RKO (cell line): ENCODE measurements at regions not wholly inside any gene's neighbourhood (a gene's known extent, or its start where the extent isn't known, plus 50 kb on each side); places are given as distances from the start of the nearest gene placed in this dataset.

Experiments
- DNase-seq: peaks from one replicate; pipeline ENCODE4 v3.0.0-alpha.2; 2016; ENCODE audit warnings: low spot score

GRCh38 chr13:50580684-50581305, 262.7 kb downstream of the DLEU7 start:
- DNase-seq, result no peak

GRCh38 chr13:50581586-50582196, 261.8 kb downstream of the DLEU7 start:
- DNase-seq, result no peak

GRCh38 chr13:50584856-50585580, 258.5 kb downstream of the DLEU7 start:
- DNase-seq, result no peak

GRCh38 chr13:50585674-50586413, 257.6 kb downstream of the DLEU7 start:
- no peak for DNase-seq

- DNase-seq, result no peak
These were observed 256.9 kb downstream of the DLEU7 start for GRCh38 chr13:50586414-50587083.

GRCh38 chr13:50587115-50587514, 256.4 kb downstream of the DLEU7 start:
- DNase-seq, result no peak

- DNase-seq, result no peak
These were observed 255.7 kb downstream of the DLEU7 start for GRCh38 chr13:50587645-50588373.

GRCh38 chr13:50588491-50589130, 254.9 kb downstream of the DLEU7 start:
- peak; percentile 4 for DNase-seq

GRCh38 chr13:50589139-50589538, 254.4 kb downstream of the DLEU7 start:
- DNase-seq, result peak; percentile 24

GRCh38 chr13:50589651-50590054, 253.8 kb downstream of the DLEU7 start:
- peak; percentile 68 for DNase-seq

GRCh38 chr13:50592412-50593155, 250.9 kb downstream of the DLEU7 start:
- peak; percentile 75 for DNase-seq

- DNase-seq, result no peak
These were observed 250.3 kb downstream of the DLEU7 start for GRCh38 chr13:50593207-50593606.

GRCh38 chr13:50594276-50595051, 249.0 kb downstream of the DLEU7 start:
- DNase-seq, result no peak

- no peak for DNase-seq
These were observed 248.3 kb downstream of the DLEU7 start for GRCh38 chr13:50595196-50595595.

GRCh38 chr13:50596156-50596555, 247.3 kb downstream of the DLEU7 start:
- DNase-seq, result no peak

GRCh38 chr13:50596776-50597203, 246.7 kb downstream of the DLEU7 start:
- DNase-seq, result no peak

- no peak for DNase-seq
These were observed 245.2 kb downstream of the DLEU7 start for GRCh38 chr13:50598338-50598737.

GRCh38 chr13:50599046-50599445, 244.4 kb downstream of the DLEU7 start:
- DNase-seq, result no peak

GRCh38 chr13:50599927-50600326, 243.6 kb downstream of the DLEU7 start:
- DNase-seq, result no peak
